Parathyroid adenoma (tissue), 2 donors: ENCODE measurements at regions not wholly inside any gene's neighbourhood (a gene's known extent, or its start where the extent isn't known, plus 50 kb on each side); places are given as distances from the start of the nearest gene placed in this dataset.

Source experiments
- H2AFZ ChIP-seq: fragments of 300-600 bp; sonication (generic); one replicate; pipeline ENCODE4 v1.7.0; 2017; ENCODE audit warnings: antibody characterized with exemption, mild to moderate bottlenecking
- H3K27ac ChIP-seq: fragments of 300-600 bp; sonication (generic); one replicate; pipeline ENCODE4 v1.7.0; 2017
- H3K27me3 ChIP-seq: fragments of 300-600 bp; sonication (generic); one replicate; pipeline ENCODE4 v1.7.0; 2017; ENCODE audit warnings: low read length; ENCODE audit not compliant: control insufficient read depth, insufficient read depth
- H3K36me3 ChIP-seq: fragments of 300-600 bp; sonication (generic); one replicate; pipeline ENCODE4 v1.7.0; 2017; ENCODE audit warnings: low read length; ENCODE audit not compliant: control insufficient read depth, insufficient read depth
- H3K4me1 ChIP-seq: fragments of 300-600 bp; sonication (generic); one replicate; pipeline ENCODE4 v1.7.0; 2017; ENCODE audit warnings: control low read depth
- H3K4me2 ChIP-seq: fragments of 300-600 bp; sonication (generic); one replicate; pipeline ENCODE4 v1.7.0; 2017; ENCODE audit warnings: low read length
- H3K4me3 ChIP-seq: fragments of 300-600 bp; sonication (generic); one replicate; pipeline ENCODE4 v1.7.0; 2017; ENCODE audit warnings: low read depth, low read length
- H3K79me2 ChIP-seq: fragments of 300-600 bp; sonication (generic); one replicate; pipeline ENCODE4 v1.7.0; 2017; ENCODE audit warnings: control low read depth
- H3K9ac ChIP-seq: fragments of 300-600 bp; sonication (generic); one replicate; pipeline ENCODE4 v1.7.0; 2017; ENCODE audit warnings: mild to moderate bottlenecking
- H3K9me3 ChIP-seq: fragments of 300-600 bp; sonication (generic); one replicate; pipeline ENCODE4 v1.7.0; 2017; ENCODE audit warnings: low read length; ENCODE audit not compliant: control insufficient read depth
- CTCF ChIP-seq: fragments of 300-600 bp; sonication (generic); IDR thresholded peaks from one replicate; pipeline ENCODE4 v1.7.0; 2017; ENCODE audit warnings: antibody characterized with exemption, mild to moderate bottlenecking
- donor health status: primary hyperparathyroidism.

GRCh38 chr10:85152496-85152895 is 824.1 kb downstream of the CCSER2 start:
- Histone ChIP-seq H3K9me3 (no peaks in the 10 kb centered on the region), H3K4me1 (no peaks in the 10 kb centered on the region), H3K27me3 (no peaks in the 10 kb centered on the region), H3K9ac (no peak overlapping the region), H3K4me2 (no peak overlapping the region), H3K79me2 (no peaks in the 10 kb centered on the region), H3K36me3 (no peaks in the 10 kb centered on the region), H3K27ac (no peak overlapping the region), H2AFZ (no peak overlapping the region), H3K4me3 (no peak overlapping the region)
- no peak for TF ChIP-seq CTCF

- Histone ChIP-seq H3K27me3 (no peaks in the 10 kb centered on the region), H3K9ac (no peak overlapping the region), H3K36me3 (no peaks in the 10 kb centered on the region), H2AFZ (no peak overlapping the region), H3K79me2 (no peaks in the 10 kb centered on the region), H3K27ac (no peak overlapping the region), H3K4me2 (no peak overlapping the region), H3K9me3 (no peaks in the 10 kb centered on the region), H3K4me3 (no peak overlapping the region), H3K4me1 (no peaks in the 10 kb centered on the region)
- TF ChIP-seq CTCF, result no peak
Measured at GRCh38 chr10:85152911-85153310, 824.5 kb downstream of the CCSER2 start.

GRCh38 chr10:85157206-85157605 is 828.8 kb downstream of the CCSER2 start:
- no peak overlapping the region for H3K4me3 ChIP-seq
- no peak overlapping the region for H3K4me2 ChIP-seq
- no peaks in the 10 kb centered on the region for H3K9me3 ChIP-seq
- H3K79me2 ChIP-seq, result no peaks in the 10 kb centered on the region
- H3K36me3 ChIP-seq, result no peaks in the 10 kb centered on the region
- no peak overlapping the region for H3K27ac ChIP-seq
- TF ChIP-seq CTCF, result no peak
- H3K9ac ChIP-seq, result no peak overlapping the region
- no peak overlapping the region for H2AFZ ChIP-seq
- no peaks in the 10 kb centered on the region for H3K27me3 ChIP-seq
- no peaks in the 10 kb centered on the region for H3K4me1 ChIP-seq

DNA sequence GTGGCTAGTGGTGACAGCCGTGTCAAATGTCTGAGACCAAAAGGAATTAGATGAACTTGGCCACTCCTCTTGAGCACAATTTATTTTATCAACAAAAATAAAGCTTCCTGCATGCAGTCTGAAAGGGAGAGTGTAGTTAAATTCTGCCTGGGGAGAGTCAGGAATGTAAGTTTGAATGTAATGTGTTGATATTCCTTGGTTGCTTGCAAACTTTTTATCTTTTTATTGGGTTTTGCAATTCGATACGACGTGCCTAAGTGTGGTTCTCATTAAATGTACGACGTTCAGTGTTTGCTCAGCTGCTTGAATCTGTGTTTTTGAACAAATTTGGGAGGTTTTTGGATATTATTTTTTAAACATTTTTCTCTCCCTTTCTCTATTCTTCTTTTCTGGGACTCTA is 839.9 kb downstream of the CCSER2 start:
- Histone ChIP-seq H3K9ac (no peak overlapping the region), H3K36me3 (no peaks in the 10 kb centered on the region), H3K9me3 (no peaks in the 10 kb centered on the region), H2AFZ (no peak overlapping the region), H3K4me3 (no peak overlapping the region), H3K27me3 (peaks cover 4% of the 10 kb centered on the region), H3K27ac (no peak overlapping the region), H3K4me1 (no peaks in the 10 kb centered on the region), H3K4me2 (no peak overlapping the region), H3K79me2 (no peaks in the 10 kb centered on the region)
- no peak for TF ChIP-seq CTCF

DNA sequence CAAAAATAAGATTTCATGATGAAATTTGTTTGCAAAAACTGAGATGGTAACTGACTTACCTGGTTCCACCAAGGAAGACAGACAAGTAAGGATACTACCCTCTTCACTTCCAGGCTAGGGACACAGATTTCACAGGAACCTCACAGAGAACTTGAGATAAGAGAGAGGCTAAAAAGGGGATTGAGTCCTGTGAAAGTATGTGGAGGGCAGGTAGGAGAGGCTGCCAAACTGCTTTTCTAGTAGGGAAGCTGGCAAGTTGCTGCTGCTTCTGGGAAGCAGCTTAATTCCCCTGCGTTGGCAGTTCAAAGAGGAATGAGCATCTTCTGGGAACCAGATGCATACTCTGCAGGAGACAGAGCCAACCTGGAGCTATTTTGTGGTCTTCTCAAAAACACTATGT is 841.6 kb downstream of the CCSER2 start:
- no peak for TF ChIP-seq CTCF
- H3K4me3 ChIP-seq, result no peak overlapping the region
- H3K4me2 ChIP-seq, result no peak overlapping the region
- no peak overlapping the region for H3K9ac ChIP-seq
- no peaks in the 10 kb centered on the region for H3K27me3 ChIP-seq
- no peaks in the 10 kb centered on the region for H3K79me2 ChIP-seq
- no peaks in the 10 kb centered on the region for H3K36me3 ChIP-seq
- no peak overlapping the region for H3K27ac ChIP-seq
- no peaks in the 10 kb centered on the region for H3K4me1 ChIP-seq
- H2AFZ ChIP-seq, result no peak overlapping the region
- no peaks in the 10 kb centered on the region for H3K9me3 ChIP-seq
